Suprapubic skin (tissue), 4 donors: ENCODE measurements at regions not wholly inside any gene's neighbourhood (a gene's known extent, or its start where the extent isn't known, plus 50 kb on each side); places are given as distances from the start of the nearest gene placed in this dataset.

ENCODE experiments used
- DNase-seq, 2 donors: peaks; one replicate each; pipeline ENCODE4 v3.0.0-alpha.2; 2019; ENCODE audit warnings: low spot score in 2 of 2
- H3K27ac ChIP-seq: fragments of 200-600 bp; sonication (generic); one replicate; pipeline ENCODE4 v1.5.1; 2019
- H3K27me3 ChIP-seq: fragments of 200-600 bp; sonication (generic); one replicate; pipeline ENCODE4 v1.5.1; 2019
- H3K36me3 ChIP-seq: fragments of 200-600 bp; sonication (generic); one replicate; pipeline ENCODE4 v1.5.1; 2019
- H3K4me1 ChIP-seq: fragments of 200-600 bp; sonication (generic); one replicate; pipeline ENCODE4 v1.5.1; 2019
- H3K4me3 ChIP-seq: fragments of 200-600 bp; sonication (generic); one replicate; pipeline ENCODE4 v1.5.1; 2019; ENCODE audit warnings: mild to moderate bottlenecking
- H3K9me3 ChIP-seq: fragments of 200-600 bp; sonication (generic); one replicate; pipeline ENCODE4 v1.5.1; 2019
- CTCF ChIP-seq, 2 donors: fragments of 200-600 bp in 1 of 2; fragments of 450-650 bp in 1 of 2; sonication (generic) in 1 of 2; IDR thresholded peaks; one replicate each; pipeline ENCODE4 v1.5.1; 2016 to 2019; ENCODE audit warnings: antibody characterized with exemption in 2 of 2, mild to moderate bottlenecking in 1 of 2, moderate library complexity in 1 of 2
- EP300 ChIP-seq: sonication (generic); formaldehyde crosslinking; IDR thresholded peaks from one replicate; pipeline ENCODE4 v1.6.1; 2017; ENCODE audit warnings: antibody characterized with exemption
- POLR2A ChIP-seq, 2 donors: fragments of 450-650 bp; IDR thresholded peaks; one replicate each; pipeline ENCODE4 v1.6.1; 2017; ENCODE audit warnings: antibody characterized with exemption in 2 of 2, mild to moderate bottlenecking in 2 of 2, moderate library complexity in 2 of 2
- POLR2AphosphoS5 ChIP-seq, 3 donors: sonication (generic); formaldehyde crosslinking; IDR thresholded peaks; one replicate each; pipeline ENCODE4 v1.6.1; 2017; ENCODE audit warnings: antibody characterized with exemption in 3 of 3
- WGBS: methylation state at CpG from one replicate; pipeline ENCODE4 v1.1.5; 2018; 5-methylcytosine and 5-hydroxymethylcytosine counted together

GRCh38 chr3:124313621-124314020 lies 321.7 kb upstream of the ROPN1 start:
- Histone ChIP-seq H3K4me1 (no peaks in the 10 kb centered on the region), H3K27me3 (no peaks in the 10 kb centered on the region), H3K9me3 (no peaks in the 10 kb centered on the region), H3K4me3 (no peak overlapping the region), H3K36me3 (no peaks in the 10 kb centered on the region), H3K27ac (no peak overlapping the region)
- WGBS = 87% methylated on average over 3 of the region's 3 CpGs
- no peak for TF ChIP-seq EP300
- no peak for DNase-seq

GRCh38 chr3:124315215-124316033 lies 323.5 kb upstream of the ROPN1 start:
- no peaks in the 10 kb centered on the region for H3K4me1 ChIP-seq
- WGBS = 77% methylated on average over 9 of the region's 9 CpGs
- TF ChIP-seq POLR2A (IDR thresholded peaks at IDR 0.05) (no peak), EP300 (no peak), CTCF (IDR thresholded peaks at IDR 0.05) (no peak), POLR2AphosphoS5 (IDR thresholded peaks at IDR 0.05) (no peak)
- H3K4me3 ChIP-seq = no peak overlapping the region
- DNase-seq = no peak
- no peaks in the 10 kb centered on the region for H3K9me3 ChIP-seq
- no peaks in the 10 kb centered on the region for H3K36me3 ChIP-seq
- H3K27ac ChIP-seq = no peak overlapping the region
- H3K27me3 ChIP-seq = no peaks in the 10 kb centered on the region

DNA sequence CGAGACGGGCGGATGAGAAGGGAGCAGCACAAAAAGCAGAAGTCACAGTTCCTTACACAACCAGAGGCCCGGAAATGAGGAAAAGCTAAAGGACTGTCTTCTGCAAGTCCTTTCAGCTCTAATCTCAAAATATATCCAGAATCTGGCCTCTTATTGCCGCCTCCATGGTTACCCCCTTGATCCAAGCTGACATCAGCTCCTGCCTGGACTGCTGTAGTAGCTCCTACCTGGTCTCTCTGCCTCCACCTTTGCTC lies 324.0 kb upstream of the ROPN1 start:
- Histone ChIP-seq H3K27ac (no peak overlapping the region), H3K36me3 (no peaks in the 10 kb centered on the region), H3K27me3 (no peaks in the 10 kb centered on the region), H3K4me3 (no peak overlapping the region), H3K9me3 (no peaks in the 10 kb centered on the region), H3K4me1 (no peaks in the 10 kb centered on the region)
- DNase-seq = no peak
- 91% methylated on average over 5 of the region's 5 CpGs for WGBS
- TF ChIP-seq POLR2AphosphoS5 (IDR thresholded peaks at IDR 0.05) (no peak), POLR2A (IDR thresholded peaks at IDR 0.05) (no peak), CTCF (IDR thresholded peaks at IDR 0.05) (no peak), EP300 (no peak)

DNA sequence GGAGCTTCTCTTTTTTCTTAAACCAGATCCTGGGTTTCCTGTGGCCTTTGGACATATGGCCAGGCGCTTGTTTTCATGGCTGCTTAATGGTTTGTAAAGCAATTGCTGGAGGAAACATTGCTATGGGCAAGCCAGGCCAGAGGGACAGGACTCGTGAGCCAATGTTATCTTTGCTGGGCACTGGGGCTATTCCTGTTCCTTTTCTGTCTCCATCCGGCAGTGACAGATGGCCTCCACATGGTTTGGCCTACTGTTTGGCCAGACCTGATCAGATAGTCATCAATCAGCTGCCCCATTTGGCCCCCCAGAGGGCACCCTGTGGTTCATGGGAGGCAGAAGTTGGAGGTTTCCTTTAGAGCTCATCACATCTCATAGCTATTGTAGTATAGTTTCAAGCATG lies 326.1 kb upstream of the ROPN1 start:
- Histone ChIP-seq H3K4me3 (no peak overlapping the region), H3K9me3 (no peaks in the 10 kb centered on the region), H3K36me3 (no peaks in the 10 kb centered on the region), H3K27me3 (no peaks in the 10 kb centered on the region), H3K4me1 (no peaks in the 10 kb centered on the region), H3K27ac (no peak overlapping the region)
- 91% methylated on average over 3 of the region's 3 CpGs for WGBS
- no peak for TF ChIP-seq POLR2A (IDR thresholded peaks at IDR 0.05)
- no peak for TF ChIP-seq CTCF (IDR thresholded peaks at IDR 0.05)
- no peak for TF ChIP-seq POLR2AphosphoS5 (IDR thresholded peaks at IDR 0.05)
- TF ChIP-seq EP300 = no peak
- DNase-seq = no peak

DNA sequence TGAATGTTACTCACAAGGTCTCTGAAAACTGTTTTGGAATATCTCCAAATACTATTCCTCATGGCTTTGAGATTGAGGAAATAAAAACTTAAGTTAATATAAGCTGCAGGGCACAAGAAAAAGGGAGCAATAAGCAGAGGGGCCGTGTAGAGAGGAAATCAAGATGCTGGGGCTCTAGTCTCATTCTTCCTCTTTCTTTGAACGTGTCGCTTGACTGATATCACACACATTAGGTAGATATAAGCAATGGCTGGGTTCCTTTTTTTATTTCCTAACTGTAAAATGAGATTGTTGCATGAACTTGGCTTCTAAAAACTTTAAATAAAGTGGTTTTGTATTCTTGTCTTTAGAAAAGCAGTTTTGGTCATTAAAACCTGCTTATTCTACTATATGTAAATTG lies 326.7 kb upstream of the ROPN1 start:
- H3K36me3 ChIP-seq = no peaks in the 10 kb centered on the region
- WGBS = 73% methylated on average over 3 of the region's 3 CpGs
- no peaks in the 10 kb centered on the region for H3K4me1 ChIP-seq
- no peaks in the 10 kb centered on the region for H3K27me3 ChIP-seq
- DNase-seq = no peak
- no peak for TF ChIP-seq POLR2A (IDR thresholded peaks at IDR 0.05)
- no peak for TF ChIP-seq EP300
- no peak for TF ChIP-seq POLR2AphosphoS5 (IDR thresholded peaks at IDR 0.05)
- TF ChIP-seq CTCF (IDR thresholded peaks at IDR 0.05) = no peak
- H3K27ac ChIP-seq = no peak overlapping the region
- no peak overlapping the region for H3K4me3 ChIP-seq
- no peaks in the 10 kb centered on the region for H3K9me3 ChIP-seq

- Histone ChIP-seq H3K27ac (no peak overlapping the region), H3K4me3 (no peak overlapping the region), H3K4me1 (no peaks in the 10 kb centered on the region), H3K9me3 (no peaks in the 10 kb centered on the region), H3K36me3 (no peaks in the 10 kb centered on the region), H3K27me3 (no peaks in the 10 kb centered on the region)
- TF ChIP-seq CTCF (IDR thresholded peaks at IDR 0.05) (no peak), POLR2A (IDR thresholded peaks at IDR 0.05) (no peak), POLR2AphosphoS5 (IDR thresholded peaks at IDR 0.05) (no peak), EP300 (no peak)
- DNase-seq = no peak
Observed at GRCh38 chr3:124320976-124321375, 329.1 kb upstream of the ROPN1 start.
